Non-pigmented ciliary epithelial cell (primary cell): ENCODE measurements at regions not wholly inside any gene's neighbourhood (a gene's known extent, or its start where the extent isn't known, plus 50 kb on each side); places are given as distances from the start of the nearest gene placed in this dataset.
A peak's percentile ranks its signal among the peaks of the same experiment; 100 is the strongest.
"Not testable (repeated sequence)": the region's sequence is repeated elsewhere in the genome, so short reads cannot be mapped to it uniquely, and the experiment has no call there.

Experiments used
- DNase-seq: peaks from one replicate; pipeline ENCODE4 v3.0.0-alpha.2; 2010; ENCODE audit warnings: low read depth

- DNase-seq = no peak
These were observed 71.4 kb downstream of the TLR4 start for GRCh38 chr9:117775591-117775990.

GRCh38 chr9:117777823-117778222, 73.6 kb downstream of the TLR4 start:
- DNase-seq = no peak

- DNase-seq = no peak
These were observed 75.6 kb downstream of the TLR4 start for GRCh38 chr9:117779760-117780159.

GRCh38 chr9:117782931-117783788, 79.0 kb downstream of the TLR4 start:
- peak; percentile 62 for DNase-seq

GRCh38 chr9:117783828-117784227, 79.6 kb downstream of the TLR4 start:
- no peak for DNase-seq

- no peak for DNase-seq
These were observed 80.8 kb downstream of the TLR4 start for GRCh38 chr9:117784996-117785395.

GRCh38 chr9:117787746-117788145, 83.5 kb downstream of the TLR4 start:
- DNase-seq = no peak

- no peak for DNase-seq
These were observed 91.1 kb downstream of the TLR4 start for GRCh38 chr9:117795271-117795670.

GRCh38 chr9:117796681-117797080, 92.5 kb downstream of the TLR4 start:
- DNase-seq = peak; percentile 22

GRCh38 chr9:117800389-117800788, 96.2 kb downstream of the TLR4 start:
- DNase-seq = no peak

GRCh38 chr9:117809751-117810150, 105.5 kb downstream of the TLR4 start:
- no peak for DNase-seq

GRCh38 chr9:117815315-117815714, 111.1 kb downstream of the TLR4 start:
- DNase-seq = no peak

GRCh38 chr9:117815948-117816347, 111.7 kb downstream of the TLR4 start:
- DNase-seq = no peak

GRCh38 chr9:117821954-117822353, 117.8 kb downstream of the TLR4 start:
- DNase-seq = no peak

- no peak for DNase-seq
These were observed 119.4 kb downstream of the TLR4 start for GRCh38 chr9:117823576-117823975.

GRCh38 chr9:117825609-117826347, 121.6 kb downstream of the TLR4 start:
- DNase-seq = no peak

- DNase-seq = no peak
These were observed 122.6 kb downstream of the TLR4 start for GRCh38 chr9:117826837-117827236.

- DNase-seq = no peak
These were observed 123.3 kb downstream of the TLR4 start for GRCh38 chr9:117827456-117827855.

- DNase-seq = no peak
These were observed 124.3 kb downstream of the TLR4 start for GRCh38 chr9:117828466-117828865.

- DNase-seq = no peak
These were observed 131.6 kb downstream of the TLR4 start for GRCh38 chr9:117835798-117836197.

GRCh38 chr9:117839862-117840261, 135.7 kb downstream of the TLR4 start:
- no peak for DNase-seq

- DNase-seq = not testable (repeated sequence)
These were observed 147.7 kb downstream of the TLR4 start for GRCh38 chr9:117851836-117852461.

- no peak for DNase-seq
These were observed 154.4 kb downstream of the TLR4 start for GRCh38 chr9:117858561-117858960.
